NCI-H1436 (cell line): ENCODE measurements at regions not wholly inside any gene's neighbourhood (a gene's known extent, or its start where the extent isn't known, plus 50 kb on each side); places are given as distances from the start of the nearest gene placed in this dataset.
A peak's percentile ranks its signal among the peaks of the same experiment; 100 is the strongest.

Experiments
- DNase-seq: peaks from one replicate; lab custom pipeline; 2025; lab: John Stamatoyannopoulos, UW

- no peak for DNase-seq
These were observed 68.1 kb upstream of the BCOR start for GRCh38 chrX:40165861-40166260.

- DNase-seq, result no peak
These were observed 67.4 kb upstream of the BCOR start for GRCh38 chrX:40165206-40165605.

DNA sequence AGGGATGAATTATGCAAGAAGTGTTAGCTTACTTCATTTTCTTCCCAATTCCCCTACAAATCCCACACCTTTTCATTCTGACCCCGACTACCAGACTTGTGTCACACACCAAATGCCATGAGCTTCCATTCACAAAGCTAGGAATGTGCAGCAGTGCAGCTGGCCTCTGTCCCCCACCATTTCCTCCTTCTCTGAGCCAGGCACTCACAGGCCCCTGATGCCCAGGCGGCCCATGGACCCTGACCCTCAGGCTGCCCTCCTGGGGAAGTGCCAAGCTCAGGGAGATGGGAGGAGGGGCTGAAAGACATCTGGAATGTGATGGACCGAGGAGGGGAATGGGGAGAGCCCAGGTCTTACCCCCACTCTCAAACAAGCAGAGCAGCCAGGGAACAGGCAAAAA lies 67.0 kb upstream of the BCOR start:
- no peak for DNase-seq

DNA sequence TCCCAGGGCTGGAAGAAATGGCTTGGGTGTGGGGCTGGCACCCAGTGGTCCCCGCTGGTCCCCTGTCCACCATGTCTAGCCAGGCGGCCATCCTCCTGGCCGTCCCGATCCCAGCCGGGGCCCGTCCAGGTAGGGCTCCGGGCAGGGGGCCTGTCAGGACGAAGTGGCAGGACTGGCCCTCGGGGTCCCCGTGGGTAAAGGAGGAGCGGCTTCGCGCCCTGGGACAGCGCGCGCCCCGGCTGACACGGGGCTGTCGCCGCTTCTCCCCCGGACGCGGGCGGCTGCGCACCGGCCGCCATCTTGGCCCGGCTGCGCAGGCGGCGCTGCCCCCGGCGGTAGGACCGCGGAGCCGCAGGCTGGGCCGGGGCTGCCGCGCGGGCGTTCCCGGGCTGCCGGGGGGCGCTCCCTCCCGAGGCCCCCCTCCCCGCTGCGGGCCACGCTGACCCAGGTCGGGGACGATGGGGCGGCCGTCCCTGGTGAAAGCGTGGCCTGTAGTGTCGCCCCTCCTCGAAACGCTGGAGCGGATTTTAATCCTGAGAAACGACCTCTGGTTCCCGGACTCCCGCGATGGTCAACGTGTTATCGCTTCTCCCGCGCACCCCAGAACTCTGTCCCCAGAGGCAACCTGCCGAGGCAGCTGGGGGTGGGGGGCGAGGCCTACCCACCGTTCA lies 60.4 kb upstream of the BCOR start:
- no peak for DNase-seq

DNA sequence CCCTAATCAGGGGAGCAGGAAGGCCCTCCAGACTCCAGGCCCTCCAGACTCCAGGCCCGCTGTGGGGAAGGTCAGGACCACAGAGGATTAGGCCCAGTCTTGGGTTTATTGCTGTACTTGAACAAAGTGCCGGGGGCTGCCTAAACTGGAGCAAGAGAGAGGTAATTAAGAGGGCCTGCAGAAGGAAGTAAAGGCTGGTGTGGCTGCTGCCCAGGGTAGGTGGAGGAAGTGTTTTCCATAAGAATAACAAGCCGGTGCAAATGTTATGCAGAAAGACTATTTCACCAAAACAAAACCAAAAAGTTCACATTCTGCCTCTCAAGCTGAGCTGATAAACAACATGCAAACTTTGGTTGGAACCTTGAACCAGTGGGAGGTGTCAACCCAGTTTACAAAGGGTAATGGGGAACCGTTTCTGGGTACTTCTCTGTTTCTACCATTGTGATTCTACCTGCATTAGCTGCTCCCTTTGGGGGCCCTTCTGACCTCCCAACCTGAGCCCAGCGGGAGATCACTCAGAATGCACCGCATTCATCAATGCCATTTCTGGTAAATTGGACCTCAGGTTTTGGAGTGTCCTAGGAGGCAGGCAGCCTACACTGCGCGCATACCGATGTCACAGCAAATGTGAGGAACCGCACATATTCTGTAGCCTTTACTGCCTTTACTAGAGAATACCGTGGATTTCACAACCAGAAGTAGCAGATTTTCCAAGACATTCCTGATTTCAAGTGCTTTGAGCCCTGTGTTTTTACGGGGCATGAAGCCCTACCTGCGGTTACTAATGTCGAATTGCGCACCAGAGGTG lies 59.7 kb upstream of the BCOR start:
- DNase-seq, result no peak

DNA sequence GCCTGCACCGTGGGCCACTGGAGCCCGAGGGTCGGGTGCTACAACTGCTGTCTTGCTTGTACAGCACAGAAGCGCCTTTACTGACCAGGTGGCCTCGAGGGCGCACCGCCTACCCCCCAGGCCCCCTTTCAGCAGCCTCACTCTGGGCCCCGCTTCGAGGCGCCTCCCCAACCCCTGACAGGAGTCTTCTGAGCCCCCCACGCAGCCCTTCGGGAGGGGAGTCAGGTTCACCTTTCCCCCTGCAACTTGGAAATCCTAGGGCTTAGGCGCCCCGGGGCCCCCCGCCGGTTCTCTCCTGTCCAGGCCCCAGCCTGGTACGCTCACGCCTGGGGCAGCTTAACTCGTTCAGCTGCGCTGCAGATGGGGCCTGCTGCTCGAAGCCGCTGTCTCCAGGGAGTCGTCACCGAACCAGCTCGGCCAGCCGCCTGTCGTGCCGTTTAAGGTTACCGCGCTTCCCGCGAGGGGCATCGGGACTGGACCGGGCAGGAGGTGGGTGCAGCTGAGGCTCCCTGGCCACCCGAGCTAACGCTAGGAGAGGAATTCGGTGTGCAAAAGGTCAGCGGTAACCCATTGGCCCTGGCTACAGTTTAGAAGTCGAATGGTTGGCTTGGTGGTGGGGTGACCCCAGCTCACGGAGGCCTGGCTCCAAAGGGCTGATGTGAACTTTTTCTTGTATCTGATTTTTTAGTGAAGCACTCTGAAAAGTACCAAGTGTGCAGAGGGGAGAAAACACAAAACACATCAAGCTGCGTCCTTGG lies 58.9 kb upstream of the BCOR start:
- DNase-seq, result no peak

GRCh38 chrX:40155589-40156469 lies 58.1 kb upstream of the BCOR start:
- DNase-seq, result no peak

DNA sequence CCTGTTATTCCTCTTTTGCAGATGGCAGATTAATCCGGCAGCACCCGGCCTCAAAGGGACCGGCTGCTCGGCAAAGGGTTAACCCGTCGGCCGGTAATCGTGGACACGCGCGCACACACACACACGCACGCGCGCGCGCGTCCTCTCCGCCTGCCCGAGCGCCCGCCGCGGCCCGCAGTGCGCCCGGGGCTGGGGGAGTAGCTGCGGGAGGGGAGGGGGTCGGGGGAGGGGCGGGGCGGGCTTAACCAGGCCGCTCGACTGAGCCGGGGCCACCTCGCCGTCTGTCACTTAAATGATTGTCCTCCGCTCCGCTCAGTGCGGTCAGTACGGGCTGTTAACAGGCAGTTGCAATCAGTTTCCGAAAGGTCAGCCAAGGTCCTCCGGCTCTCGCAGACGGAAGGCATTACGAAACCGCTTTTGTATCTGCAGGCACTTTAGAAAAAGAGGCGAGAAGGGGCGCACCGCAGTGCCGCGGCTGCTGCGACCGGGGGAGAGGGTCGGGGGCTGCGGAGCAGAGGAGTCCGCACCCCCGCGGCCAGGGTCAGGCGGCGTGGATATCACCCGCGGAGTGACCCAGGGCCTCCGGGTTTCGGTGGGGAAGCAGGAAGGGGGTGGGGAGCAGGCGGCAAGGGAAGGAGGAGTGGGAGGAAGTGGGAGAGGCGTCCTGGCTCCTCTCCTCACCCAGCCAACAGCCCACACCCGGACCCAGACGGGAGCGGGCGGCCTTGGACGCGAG lies 57.3 kb upstream of the BCOR start:
- peak; percentile 28 for DNase-seq

DNA sequence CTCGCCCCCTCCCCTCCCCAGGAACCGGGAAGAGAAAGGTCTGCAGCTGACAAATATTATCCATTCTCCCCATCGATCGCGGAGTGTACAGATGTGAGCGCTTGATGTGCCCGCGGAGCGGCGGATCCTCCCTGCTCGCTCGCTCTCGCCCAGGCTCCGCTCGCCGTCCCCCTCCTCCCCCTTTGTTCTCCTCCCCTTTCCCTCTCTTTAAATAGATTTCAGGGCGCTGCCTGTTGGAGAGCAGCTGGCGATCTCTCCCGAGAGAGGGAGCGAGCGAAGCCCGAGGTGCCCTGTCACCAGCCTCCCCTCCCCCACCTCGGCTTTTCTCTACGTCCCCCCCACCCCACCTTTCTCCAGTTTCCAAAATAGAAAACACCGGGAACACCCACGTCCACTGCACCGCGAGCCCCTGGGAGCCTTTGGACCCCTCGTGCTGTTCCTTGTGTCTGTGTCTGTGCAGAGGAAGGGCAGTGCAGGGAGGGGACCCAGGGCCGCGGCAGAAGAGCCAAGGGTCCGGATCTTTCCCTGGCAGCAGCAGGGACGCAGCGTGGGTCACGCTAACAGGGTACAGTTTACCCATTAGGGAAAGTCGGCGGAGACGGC lies 56.6 kb upstream of the BCOR start:
- peak; percentile 68 for DNase-seq

DNA sequence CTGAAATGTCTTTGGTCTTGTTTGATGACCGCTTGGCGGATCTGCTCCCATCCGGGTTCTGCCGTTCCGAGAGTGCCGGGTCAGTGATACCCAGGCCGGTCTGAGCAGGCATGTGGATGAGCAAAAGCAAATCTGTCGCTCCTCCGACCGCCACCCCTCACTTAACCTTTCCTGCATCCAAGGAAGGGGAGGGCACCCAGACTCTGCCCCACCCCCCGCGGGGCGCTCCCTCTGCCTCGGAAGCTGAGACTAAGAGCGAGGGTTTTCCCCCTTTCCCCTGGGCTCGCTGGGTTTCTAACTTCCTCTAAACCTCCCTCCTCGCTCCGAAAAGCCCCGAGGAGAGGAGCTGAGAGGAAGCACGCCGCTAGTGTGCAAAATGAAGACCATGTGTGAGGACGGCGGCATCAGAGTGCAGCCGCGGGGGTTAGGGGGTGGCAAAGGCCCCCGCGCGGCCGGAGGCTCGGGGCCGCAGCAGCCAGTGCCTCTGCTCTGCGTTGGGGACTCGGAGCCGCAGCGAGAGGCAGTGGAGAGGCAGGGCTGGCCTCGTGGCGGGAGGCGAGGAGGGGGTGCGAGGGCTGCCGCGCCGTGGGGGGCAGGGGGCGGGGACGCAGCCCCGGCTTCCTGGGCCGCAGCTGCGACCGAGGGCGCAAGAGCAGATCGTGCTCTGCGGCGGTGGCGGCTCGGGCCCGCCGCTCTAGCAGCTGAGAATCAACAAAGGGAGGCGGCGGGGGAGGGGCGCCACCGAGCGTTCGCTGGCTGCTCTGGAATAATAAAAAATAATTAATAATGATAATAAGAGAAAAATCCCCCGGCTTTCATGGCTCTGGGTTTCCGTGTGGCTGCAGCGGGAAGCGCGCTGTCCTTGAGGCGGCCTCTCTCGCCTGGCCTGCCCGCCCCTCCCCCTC lies 55.8 kb upstream of the BCOR start:
- DNase-seq, result no peak

- no peak for DNase-seq
These were observed 55.1 kb upstream of the BCOR start for GRCh38 chrX:40152741-40153344.

DNA sequence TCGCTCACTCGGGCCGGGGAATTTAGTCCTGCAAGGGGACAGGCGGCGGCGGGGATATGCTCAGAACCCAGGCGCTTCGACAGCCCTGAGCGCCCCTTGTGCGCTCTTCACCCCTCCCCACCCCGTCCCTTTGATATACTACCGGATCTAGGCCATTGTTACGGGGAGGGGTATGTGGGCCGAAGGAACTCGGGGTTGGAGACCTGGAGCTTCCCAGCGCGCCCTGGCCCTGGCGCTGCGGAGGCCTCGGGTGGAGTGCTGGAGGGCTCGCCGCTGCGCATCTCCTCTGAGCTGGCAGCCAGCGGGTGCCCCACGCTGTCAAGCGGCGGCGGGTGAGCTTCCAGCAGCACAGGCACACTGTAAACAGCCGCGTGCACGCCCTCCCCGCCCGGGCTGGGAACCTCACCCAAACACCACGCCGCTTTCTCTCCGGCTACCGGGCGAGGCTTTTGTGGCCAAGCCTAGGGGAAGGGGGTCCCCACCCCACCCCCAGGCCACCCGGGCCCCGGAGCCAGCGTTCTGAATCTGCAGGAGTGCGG lies 54.5 kb upstream of the BCOR start:
- DNase-seq, result no peak

GRCh38 chrX:40151211-40152172 lies 53.7 kb upstream of the BCOR start:
- no peak for DNase-seq

DNA sequence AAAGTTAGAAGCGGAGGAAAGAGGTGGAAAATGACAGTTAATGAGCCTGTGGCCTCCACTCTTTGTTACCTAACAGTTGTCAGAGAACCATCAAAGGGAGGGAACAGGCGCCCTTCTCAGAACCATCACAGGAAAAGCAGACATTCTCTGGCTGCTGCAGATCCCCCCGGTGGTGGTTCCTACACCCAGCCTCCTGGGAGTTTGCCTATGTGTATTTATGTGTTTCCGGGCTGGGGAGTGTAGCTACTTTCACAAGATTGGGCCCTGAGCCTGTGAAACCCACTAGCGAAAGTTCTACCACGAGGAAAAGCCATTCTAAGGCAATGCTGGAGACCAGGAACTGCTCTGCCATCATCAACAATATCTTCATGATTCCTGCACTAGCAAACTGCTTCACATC lies 52.7 kb upstream of the BCOR start:
- no peak for DNase-seq

- no peak for DNase-seq
These were observed 51.8 kb upstream of the BCOR start for GRCh38 chrX:40149286-40150175.

- DNase-seq, result no peak
These were observed 50.9 kb upstream of the BCOR start for GRCh38 chrX:40148385-40149285.
